ENCODE measurements at regions not wholly inside any gene's neighbourhood (a gene's known extent, or its start where the extent isn't known, plus 50 kb on each side); places are given as distances from the start of the nearest gene placed in this dataset.

- TF ChIP-seq CTCF (conservative IDR thresholded peaks at IDR 0.05 in 1 of 2, IDR thresholded peaks at IDR 0.05 in 1 of 2; ENCODE audit: extremely low read depth in 1 of 2, insufficient read depth in 1 of 2, low read depth in 1 of 2, low read length in 2 of 2), result no peak
- no peak for TF ChIP-seq EZH2 (IDR thresholded peaks at IDR 0.05; ENCODE audit: borderline replicate concordance, low read length)
Measured at GRCh38 chr14:48289701-48290100, 614.3 kb upstream of the MDGA2 start.

Data from mammary epithelial cell (primary cell).